ENCODE measurements at regions not wholly inside any gene's neighbourhood (a gene's known extent, or its start where the extent isn't known, plus 50 kb on each side); places are given as distances from the start of the nearest gene placed in this dataset.
"Not testable (repeated sequence)": the region's sequence is repeated elsewhere in the genome, so short reads cannot be mapped to it uniquely, and the experiment has no call there.

- TF ChIP-seq POLR2A (IDR thresholded peaks at IDR 0.05; ENCODE audit: low read depth, low read length); CTCF (IDR thresholded peaks at IDR 0.05; ENCODE audit: extremely low read depth in 1 of 2, insufficient read depth in 1 of 2, low read depth in 1 of 2, low read length in 2 of 2); POLR2AphosphoS5 (IDR thresholded peaks at IDR 0.05; ENCODE audit: insufficient read depth, low read depth, low read length); JUN (IDR thresholded peaks at IDR 0.05; ENCODE audit: borderline replicate concordance, insufficient read depth, insufficient read length, low read depth); MYC (IDR thresholded peaks at IDR 0.05; ENCODE audit: low read depth, low read length); EZH2 (IDR thresholded peaks at IDR 0.05; ENCODE audit: borderline replicate concordance, low read depth, low read length, severe bottlenecking); GATA2 (IDR thresholded peaks at IDR 0.05; ENCODE audit: insufficient read depth, insufficient read length, low read depth, low read length): not testable (repeated sequence)
Measured at GRCh38 chr20:26260925-26261324, 564.3 kb upstream of the ZNF337 start.
